CD4-positive, alpha-beta T cell treated with Interleukin-6 for 4 hours (primary cell): ENCODE measurements at regions not wholly inside any gene's neighbourhood (a gene's known extent, or its start where the extent isn't known, plus 50 kb on each side); places are given as distances from the start of the nearest gene placed in this dataset.
"Not testable (repeated sequence)": the region's sequence is repeated elsewhere in the genome, so short reads cannot be mapped to it uniquely, and the experiment has no call there.

Experiments
- DNase-seq: peaks from one replicate; pipeline ENCODE4 v3.0.0-alpha.2; 2020; ENCODE audit warnings: mixed read lengths

DNA sequence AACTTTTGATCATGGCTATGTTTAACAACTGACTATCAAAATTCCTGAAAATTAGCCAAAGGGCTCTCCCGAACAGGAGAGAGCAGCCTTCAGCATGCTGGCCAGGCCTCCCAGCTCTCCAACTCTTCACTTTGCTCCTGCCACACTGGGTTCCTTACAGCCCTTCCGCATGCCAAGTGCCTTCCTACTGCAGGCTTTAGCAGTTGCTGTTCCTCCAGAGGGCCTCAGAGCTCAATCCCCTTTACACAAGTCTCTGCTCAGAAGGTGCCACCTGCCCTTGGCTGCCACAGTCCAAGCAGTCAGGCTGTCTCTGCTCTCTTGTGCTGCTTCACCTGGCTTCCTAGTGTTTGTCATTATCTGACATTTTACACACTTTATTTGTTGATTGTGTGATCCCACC, 553.1 kb upstream of the PPP2R3A start:
- no peak for DNase-seq

DNA sequence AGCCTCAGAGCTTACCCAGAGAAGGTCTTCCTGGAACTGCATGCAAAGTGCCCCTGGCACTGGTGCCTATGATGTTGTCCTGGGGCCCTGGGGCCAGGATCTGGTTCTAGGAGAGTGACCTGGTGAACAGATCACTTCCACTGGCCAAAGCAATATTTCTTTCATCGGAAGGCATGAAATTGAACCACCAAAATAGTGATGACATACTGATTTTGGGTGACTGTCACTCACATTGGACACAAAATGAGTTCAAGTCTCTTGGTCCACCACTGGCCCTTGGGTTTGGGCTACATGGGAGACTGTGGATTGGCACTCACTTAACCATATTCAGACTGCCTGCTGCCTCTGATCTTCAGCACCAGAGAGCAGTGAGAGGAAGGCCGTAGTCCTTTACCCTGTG, 549.3 kb upstream of the PPP2R3A start:
- no peak for DNase-seq

DNA sequence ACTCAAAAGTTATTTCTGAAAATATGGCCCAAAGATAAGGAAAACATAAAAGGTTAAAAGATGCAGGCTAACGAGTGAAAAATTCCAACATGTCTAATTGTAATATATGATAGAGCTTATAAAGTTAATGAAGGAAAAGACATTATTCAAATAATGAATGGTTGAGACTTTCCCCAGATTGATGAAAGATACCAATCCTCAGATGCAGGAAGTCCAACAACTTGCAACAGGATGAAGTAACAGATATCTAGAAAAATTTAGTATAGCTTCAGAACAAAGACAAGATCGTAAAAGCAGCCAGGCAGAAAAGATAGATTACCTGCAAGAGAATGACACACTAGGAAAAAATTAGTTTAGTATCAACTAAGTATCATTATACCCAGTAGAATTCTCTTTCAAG, 546.4 kb upstream of the PPP2R3A start:
- no peak for DNase-seq

- no peak for DNase-seq
These were observed 539.0 kb upstream of the PPP2R3A start for GRCh38 chr3:135426508-135426907.

- DNase-seq, result no peak
These were observed 533.1 kb upstream of the PPP2R3A start for GRCh38 chr3:135432402-135432801.

- not testable (repeated sequence) for DNase-seq
These were observed 526.5 kb upstream of the PPP2R3A start for GRCh38 chr3:135438889-135439597.

- not testable (repeated sequence) for DNase-seq
These were observed 525.9 kb upstream of the PPP2R3A start for GRCh38 chr3:135439632-135440031.

DNA sequence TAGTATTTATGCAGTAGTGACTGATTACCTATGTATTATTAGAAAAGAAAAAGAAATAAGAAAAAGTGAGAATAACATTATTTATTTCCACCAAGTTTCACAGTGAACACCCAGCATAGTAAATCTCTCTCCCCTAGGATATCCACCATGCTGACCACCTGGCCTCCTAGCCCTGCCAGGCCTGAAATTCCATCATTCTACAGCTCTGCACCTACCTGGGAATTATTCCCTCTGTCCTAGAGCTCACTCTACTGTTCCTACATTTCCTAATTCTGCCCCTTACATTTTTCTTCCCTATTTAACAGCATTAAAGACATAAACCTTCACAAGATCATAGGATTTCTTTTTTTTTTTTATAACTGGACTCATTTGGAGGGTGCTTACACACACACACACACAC, 525.3 kb upstream of the PPP2R3A start:
- no peak for DNase-seq

- DNase-seq, result no peak
These were observed 524.8 kb upstream of the PPP2R3A start for GRCh38 chr3:135440746-135441145.

DNA sequence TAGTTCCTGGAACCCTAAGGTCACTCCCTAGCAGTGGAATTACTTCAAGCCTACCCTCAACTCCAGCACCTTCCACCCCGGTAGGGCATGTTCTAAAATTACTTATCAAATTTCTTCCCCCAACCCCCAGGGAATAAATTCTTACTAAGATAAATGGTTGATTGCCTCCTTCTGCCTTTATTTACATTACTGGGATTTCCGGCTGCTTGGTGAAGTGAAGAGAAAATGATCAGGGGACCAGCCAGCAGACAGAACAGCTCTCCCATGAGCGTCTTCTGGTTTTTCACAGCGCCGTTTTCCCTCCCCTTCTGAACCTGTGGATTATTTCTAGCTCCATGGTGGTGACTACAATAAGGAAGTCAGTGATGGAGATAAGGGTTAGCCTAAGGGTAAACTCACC, 521.5 kb upstream of the PPP2R3A start:
- DNase-seq, result no peak

DNA sequence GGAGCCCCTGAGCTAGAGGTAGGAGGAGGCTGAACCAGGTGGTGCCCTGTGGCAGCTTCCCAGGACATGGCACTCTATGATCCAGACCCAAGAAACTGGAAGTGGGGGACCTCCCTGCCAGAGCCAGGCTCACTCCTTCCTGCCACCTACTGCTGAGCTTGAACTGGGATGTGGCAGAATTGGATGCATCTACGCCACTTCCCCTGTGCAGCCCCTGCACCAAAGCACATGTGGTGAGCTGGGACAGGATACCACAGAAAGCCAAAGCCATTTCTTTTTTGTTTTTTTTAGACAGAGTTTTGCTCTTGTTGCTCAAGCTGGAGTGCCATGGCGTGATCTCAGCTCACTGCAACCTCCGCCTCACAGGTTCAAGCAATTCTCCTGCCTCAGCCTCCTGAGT, 518.0 kb upstream of the PPP2R3A start:
- no peak for DNase-seq

- no peak for DNase-seq
These were observed 517.0 kb upstream of the PPP2R3A start for GRCh38 chr3:135448520-135448919.

- no peak for DNase-seq
These were observed 516.5 kb upstream of the PPP2R3A start for GRCh38 chr3:135449046-135449445.

- no peak for DNase-seq
These were observed 514.3 kb upstream of the PPP2R3A start for GRCh38 chr3:135451037-135451785.

- no peak for DNase-seq
These were observed 512.6 kb upstream of the PPP2R3A start for GRCh38 chr3:135452881-135453280.

GRCh38 chr3:135453326-135453725, 512.2 kb upstream of the PPP2R3A start:
- no peak for DNase-seq

DNA sequence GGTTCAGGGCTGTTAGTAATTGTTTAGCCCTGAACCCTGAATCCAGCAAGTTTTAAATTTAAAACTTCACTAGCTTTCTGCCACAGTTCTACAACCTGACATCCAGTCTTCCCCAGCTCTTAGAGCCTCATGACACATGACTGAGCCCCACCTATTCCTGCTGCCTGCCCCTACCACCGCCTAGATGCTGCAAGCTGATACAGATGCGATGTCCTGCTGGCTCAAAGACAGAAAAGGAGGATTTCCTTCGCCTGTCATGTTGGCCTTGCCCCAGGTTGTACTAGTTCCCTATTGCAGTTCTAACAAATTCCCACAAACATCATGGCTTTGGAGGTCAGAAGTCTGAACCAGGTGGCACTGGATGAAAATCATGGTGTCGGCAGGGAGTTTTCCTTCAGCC, 510.6 kb upstream of the PPP2R3A start:
- no peak for DNase-seq

DNA sequence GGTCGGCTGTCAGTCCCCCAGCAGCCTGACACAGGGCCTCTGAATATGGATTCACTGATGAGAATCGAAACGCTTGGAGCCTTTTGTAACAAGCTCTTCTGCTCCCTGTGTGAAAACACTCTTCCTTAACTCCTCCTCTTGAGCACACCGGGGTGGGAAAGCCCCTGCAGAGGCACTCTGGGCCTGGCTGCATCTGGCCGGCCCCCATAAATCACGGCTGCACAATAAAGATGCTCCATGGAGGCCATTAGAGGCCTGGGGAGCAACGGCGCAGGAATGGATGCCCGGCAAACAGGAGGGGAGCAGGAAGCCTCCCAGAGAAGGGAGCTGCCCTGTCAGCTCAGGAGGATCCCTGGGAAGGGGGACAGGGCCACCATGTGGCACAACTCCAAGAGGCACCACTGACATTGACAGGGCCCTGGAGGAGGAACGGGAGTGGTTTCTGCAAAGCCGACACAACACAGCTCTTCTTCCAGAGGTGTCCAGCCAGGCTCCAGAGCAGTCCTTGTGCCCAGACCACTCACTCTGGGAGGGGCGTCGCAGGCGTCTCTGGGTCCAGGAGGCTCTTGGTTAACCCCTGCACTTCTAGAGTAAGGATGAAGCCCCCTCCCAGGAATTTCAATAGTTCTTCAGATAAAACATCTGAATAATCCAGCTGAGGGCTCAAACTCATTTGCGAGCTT, 509.3 kb upstream of the PPP2R3A start:
- DNase-seq, result no peak

- no peak for DNase-seq
These were observed 506.8 kb upstream of the PPP2R3A start for GRCh38 chr3:135458541-135459322.

GRCh38 chr3:135460273-135460672, 505.3 kb upstream of the PPP2R3A start:
- DNase-seq, result no peak

- DNase-seq, result no peak
These were observed 493.6 kb upstream of the PPP2R3A start for GRCh38 chr3:135471911-135472310.

GRCh38 chr3:135473449-135473848, 492.1 kb upstream of the PPP2R3A start:
- no peak for DNase-seq

DNA sequence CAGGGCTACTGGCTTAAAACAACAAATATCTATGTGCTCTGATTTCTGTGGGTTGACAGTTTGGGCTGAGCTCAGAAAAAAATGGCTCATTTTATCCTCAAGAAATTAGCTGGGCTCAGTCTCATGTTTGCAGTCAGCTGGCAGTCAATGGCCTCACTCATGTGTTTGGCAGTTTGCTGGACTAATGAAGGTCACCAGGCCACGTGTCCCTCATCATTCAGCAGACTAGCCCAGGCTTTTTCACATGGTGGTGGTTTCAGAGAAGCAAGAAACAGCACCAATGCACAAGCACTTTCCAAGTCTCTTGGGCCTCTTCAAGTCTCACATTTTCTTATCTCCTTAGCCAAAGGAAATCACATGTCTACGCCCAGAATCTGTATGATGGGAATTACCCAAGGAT, 478.3 kb upstream of the PPP2R3A start:
- DNase-seq, result no peak
